Stimulated activated naive CD8-positive, alpha-beta T cell treated with anti-CD3 and anti-CD28 coated beads, Interleukin-15, Interleukin-2, amounts not matched to agents 100 ng/mL and 50 ng/mL, for 24 hours (primary cell): ENCODE measurements at regions not wholly inside any gene's neighbourhood (a gene's known extent, or its start where the extent isn't known, plus 50 kb on each side); places are given as distances from the start of the nearest gene placed in this dataset.

Source experiments
- H3K27ac Mint-ChIP-seq: one replicate; pipeline ENCODE4 v1.8.0; 2021; ENCODE audit warnings: mild to moderate bottlenecking, mixed read lengths
- H3K27me3 Mint-ChIP-seq: one replicate; pipeline ENCODE4 v1.8.0; 2021; ENCODE audit warnings: mixed read lengths
- H3K36me3 Mint-ChIP-seq: one replicate; pipeline ENCODE4 v1.8.0; 2021; ENCODE audit warnings: low read depth, mixed read lengths
- H3K4me1 Mint-ChIP-seq: one replicate; pipeline ENCODE4 v1.8.0; 2021; ENCODE audit warnings: low read depth, mixed read lengths
- H3K4me3 Mint-ChIP-seq: one replicate; pipeline ENCODE4 v1.8.0; 2021; ENCODE audit warnings: mild to moderate bottlenecking, mixed read lengths
- H3K9me3 Mint-ChIP-seq: one replicate; pipeline ENCODE4 v1.8.0; 2021; ENCODE audit warnings: mixed read lengths

GRCh38 chr7:121480058-121480457 lies 84.0 kb upstream of the FAM3C start:
- H3K36me3 Mint-ChIP-seq, result no peaks in the 10 kb centered on the region
- H3K9me3 Mint-ChIP-seq, result no peaks in the 10 kb centered on the region
- H3K27ac Mint-ChIP-seq, result no peak overlapping the region
- no peak overlapping the region for H3K4me3 Mint-ChIP-seq
- no peaks in the 10 kb centered on the region for H3K27me3 Mint-ChIP-seq
- peaks cover 3% of the 10 kb centered on the region for H3K4me1 Mint-ChIP-seq

GRCh38 chr7:121479466-121479865 lies 83.4 kb upstream of the FAM3C start:
- Mint-ChIP-seq H3K4me1 (peaks cover 3% of the 10 kb centered on the region), H3K27ac (no peak overlapping the region), H3K27me3 (no peaks in the 10 kb centered on the region), H3K36me3 (no peaks in the 10 kb centered on the region), H3K4me3 (no peak overlapping the region), H3K9me3 (no peaks in the 10 kb centered on the region)

GRCh38 chr7:121475806-121476205 lies 79.7 kb upstream of the FAM3C start:
- no peak overlapping the region for H3K4me3 Mint-ChIP-seq
- no peak overlapping the region for H3K27ac Mint-ChIP-seq
- no peaks in the 10 kb centered on the region for H3K9me3 Mint-ChIP-seq
- no peaks in the 10 kb centered on the region for H3K36me3 Mint-ChIP-seq
- no peaks in the 10 kb centered on the region for H3K4me1 Mint-ChIP-seq
- peaks cover 3% of the 10 kb centered on the region for H3K27me3 Mint-ChIP-seq

GRCh38 chr7:121474301-121474673 lies 78.2 kb upstream of the FAM3C start:
- Mint-ChIP-seq H3K9me3 (no peaks in the 10 kb centered on the region), H3K36me3 (no peaks in the 10 kb centered on the region), H3K4me1 (no peaks in the 10 kb centered on the region), H3K27me3 (peaks cover 3% of the 10 kb centered on the region), H3K27ac (no peak overlapping the region), H3K4me3 (no peak overlapping the region)

GRCh38 chr7:121473645-121474300 lies 77.7 kb upstream of the FAM3C start:
- Mint-ChIP-seq H3K9me3 (no peaks in the 10 kb centered on the region), H3K4me1 (no peaks in the 10 kb centered on the region), H3K27ac (no peak overlapping the region), H3K4me3 (no peak overlapping the region), H3K36me3 (no peaks in the 10 kb centered on the region), H3K27me3 (peaks cover 3% of the 10 kb centered on the region)

- Mint-ChIP-seq H3K4me1 (no peaks in the 10 kb centered on the region), H3K9me3 (no peaks in the 10 kb centered on the region), H3K27me3 (peaks cover 5% of the 10 kb centered on the region), H3K4me3 (no peak overlapping the region), H3K27ac (no peak overlapping the region), H3K36me3 (no peaks in the 10 kb centered on the region)
Measured at GRCh38 chr7:121466455-121466854, 70.3 kb upstream of the FAM3C start.

GRCh38 chr7:121459148-121459547 lies 63.0 kb upstream of the FAM3C start:
- Mint-ChIP-seq H3K4me3 (no peak overlapping the region), H3K27me3 (peaks cover 5% of the 10 kb centered on the region), H3K9me3 (no peaks in the 10 kb centered on the region), H3K27ac (no peak overlapping the region), H3K4me1 (no peaks in the 10 kb centered on the region), H3K36me3 (no peaks in the 10 kb centered on the region)

- Mint-ChIP-seq H3K4me1 (no peaks in the 10 kb centered on the region), H3K36me3 (no peaks in the 10 kb centered on the region), H3K27me3 (no peaks in the 10 kb centered on the region), H3K9me3 (peaks cover 4% of the 10 kb centered on the region), H3K27ac (no peak overlapping the region), H3K4me3 (no peak overlapping the region)
Measured at GRCh38 chr7:121456785-121457359, 60.8 kb upstream of the FAM3C start.

- Mint-ChIP-seq H3K36me3 (no peaks in the 10 kb centered on the region), H3K27ac (no peak overlapping the region), H3K4me3 (no peak overlapping the region), H3K4me1 (no peaks in the 10 kb centered on the region), H3K27me3 (no peaks in the 10 kb centered on the region), H3K9me3 (peaks cover 4% of the 10 kb centered on the region)
Measured at GRCh38 chr7:121456015-121456414, 59.9 kb upstream of the FAM3C start.

GRCh38 chr7:121452389-121452788 lies 56.3 kb upstream of the FAM3C start:
- Mint-ChIP-seq H3K9me3 (peaks cover 4% of the 10 kb centered on the region), H3K27me3 (no peaks in the 10 kb centered on the region), H3K36me3 (no peaks in the 10 kb centered on the region), H3K27ac (no peak overlapping the region), H3K4me1 (no peaks in the 10 kb centered on the region), H3K4me3 (no peak overlapping the region)

- peaks cover 4% of the 10 kb centered on the region for H3K9me3 Mint-ChIP-seq
- peak overlapping the region; percentile 12 for H3K27ac Mint-ChIP-seq
Measured at GRCh38 chr7:121451367-121452094, 55.4 kb upstream of the FAM3C start.

GRCh38 chr7:121450631-121451198 lies 54.6 kb upstream of the FAM3C start:
- peaks cover 4% of the 10 kb centered on the region for H3K9me3 Mint-ChIP-seq
- H3K36me3 Mint-ChIP-seq, result no peaks in the 10 kb centered on the region
- H3K4me3 Mint-ChIP-seq, result no peak overlapping the region
- no peak overlapping the region for H3K27ac Mint-ChIP-seq
- H3K4me1 Mint-ChIP-seq, result no peaks in the 10 kb centered on the region
- H3K27me3 Mint-ChIP-seq, result no peaks in the 10 kb centered on the region

More at GRCh38 chr7:121451367-121452094, 55.4 kb upstream of the FAM3C start:
- Mint-ChIP-seq H3K27me3 (no peaks in the 10 kb centered on the region), H3K36me3 (no peaks in the 10 kb centered on the region), H3K4me1 (no peaks in the 10 kb centered on the region), H3K4me3 (no peak overlapping the region)

GRCh38 chr7:121449735-121450240 lies 53.7 kb upstream of the FAM3C start:
- Mint-ChIP-seq H3K4me1 (no peaks in the 10 kb centered on the region), H3K9me3 (peaks cover 4% of the 10 kb centered on the region), H3K36me3 (no peaks in the 10 kb centered on the region), H3K4me3 (no peak overlapping the region), H3K27me3 (no peaks in the 10 kb centered on the region), H3K27ac (no peak overlapping the region)

GRCh38 chr7:121449329-121449728 lies 53.2 kb upstream of the FAM3C start:
- Mint-ChIP-seq H3K27me3 (no peaks in the 10 kb centered on the region), H3K4me1 (no peaks in the 10 kb centered on the region), H3K27ac (no peak overlapping the region), H3K4me3 (no peak overlapping the region), H3K36me3 (no peaks in the 10 kb centered on the region), H3K9me3 (peaks cover 4% of the 10 kb centered on the region)

- Mint-ChIP-seq H3K9me3 (peaks cover 4% of the 10 kb centered on the region), H3K27ac (no peak overlapping the region), H3K4me3 (no peak overlapping the region), H3K27me3 (no peaks in the 10 kb centered on the region), H3K36me3 (no peaks in the 10 kb centered on the region), H3K4me1 (no peaks in the 10 kb centered on the region)
Measured at GRCh38 chr7:121448429-121448828, 52.3 kb upstream of the FAM3C start.
